Mesenchymal stem cell (in vitro differentiated cells and primary cell): ENCODE measurements at regions not wholly inside any gene's neighbourhood (a gene's known extent, or its start where the extent isn't known, plus 50 kb on each side); places are given as distances from the start of the nearest gene placed in this dataset.
"Not testable (repeated sequence)": the region's sequence is repeated elsewhere in the genome, so short reads cannot be mapped to it uniquely, and the experiment has no call there.

ENCODE experiments used
- DNase-seq: peaks from one replicate; pipeline ENCODE4 v3.0.0-alpha.2; 2013
- H2AFZ ChIP-seq: one replicate; pipeline ENCODE4 v1.6.1; 2013; ENCODE audit warnings: low read depth, mild to moderate bottlenecking, control low read depth, inconsistent platforms, low read length, moderate library complexity
- H2AK5ac ChIP-seq: 2 replicates; pipeline ENCODE4 v1.6.1; 2013; ENCODE audit warnings: low read length, moderate library complexity, mild to moderate bottlenecking, inconsistent platforms; ENCODE audit not compliant: severe bottlenecking
- H2BK120ac ChIP-seq: one replicate; pipeline ENCODE4 v1.6.1; 2013; ENCODE audit warnings: low read depth, mild to moderate bottlenecking, inconsistent platforms, low read length, moderate library complexity
- H2BK12ac ChIP-seq, 2 experiments: one replicate each; pipeline ENCODE4 v1.6.1; 2013; ENCODE audit warnings: inconsistent platforms in 2 of 2, low read length in 2 of 2, mild to moderate bottlenecking in 2 of 2, moderate library complexity in 2 of 2, control low read depth in 1 of 2
- H2BK15ac ChIP-seq: one replicate; pipeline ENCODE4 v1.6.1; 2013; ENCODE audit warnings: mild to moderate bottlenecking, low read depth, inconsistent platforms; ENCODE audit not compliant: poor library complexity, severe bottlenecking
- H2BK5ac ChIP-seq: 2 replicates; pipeline ENCODE4 v1.6.1; 2013; ENCODE audit warnings: low read depth, mild to moderate bottlenecking, low read length, control low read depth, inconsistent platforms; ENCODE audit not compliant: poor library complexity, severe bottlenecking
- H3K14ac ChIP-seq, 2 experiments: one replicate each; pipeline ENCODE4 v1.6.1; 2013; ENCODE audit warnings: inconsistent platforms in 2 of 2, low read length in 2 of 2, control low read depth in 1 of 2, mild to moderate bottlenecking in 1 of 2, moderate library complexity in 1 of 2
- H3K18ac ChIP-seq, 2 experiments: one replicate each; pipeline ENCODE4 v1.6.1; 2013; ENCODE audit warnings: inconsistent platforms in 2 of 2, low read length in 2 of 2, control low read depth in 1 of 2, low read depth in 1 of 2, mild to moderate bottlenecking in 1 of 2
- H3K23ac ChIP-seq, 2 experiments: one replicate each; pipeline ENCODE4 v1.6.1; 2013; ENCODE audit warnings: inconsistent platforms in 2 of 2, low read length in 2 of 2, mild to moderate bottlenecking in 2 of 2, moderate library complexity in 2 of 2, control low read depth in 1 of 2
- H3K27ac ChIP-seq: 2 replicates; pipeline ENCODE4 v1.5.1; 2013; ENCODE audit warnings: mild to moderate bottlenecking, moderate library complexity, low read length, control low read depth, inconsistent platforms; ENCODE audit not compliant: poor library complexity, severe bottlenecking
- H3K27me3 ChIP-seq, 2 experiments: 2 replicates each; pipeline versions ENCODE4 v1.6.1 to v1.7.0; 2013; ENCODE audit warnings: low read length in 2 of 2, mild to moderate bottlenecking in 2 of 2, moderate library complexity in 2 of 2, control low read depth in 1 of 2, inconsistent platforms in 1 of 2; ENCODE audit not compliant: control insufficient read depth in 1 of 2, insufficient read depth in 1 of 2
- H3K36me3 ChIP-seq, 2 experiments: 2 replicates each; pipeline versions ENCODE4 v1.6.1 to v1.7.0; 2013; ENCODE audit warnings: low read length in 2 of 2, control low read depth in 1 of 2, inconsistent platforms in 1 of 2, low read depth in 1 of 2, mild to moderate bottlenecking in 1 of 2; ENCODE audit not compliant: insufficient read depth in 2 of 2, control insufficient read depth in 1 of 2
- H3K4ac ChIP-seq, 2 experiments: one replicate each; pipeline ENCODE4 v1.6.1; 2013; ENCODE audit warnings: inconsistent platforms in 2 of 2, low read length in 2 of 2, mild to moderate bottlenecking in 2 of 2, moderate library complexity in 2 of 2, control low read depth in 1 of 2, low read depth in 1 of 2
- H3K4me1 ChIP-seq: 2 replicates; pipeline ENCODE4 v1.6.1; 2013; ENCODE audit warnings: low read depth, low read length, control low read depth; ENCODE audit not compliant: control insufficient read depth, insufficient read depth
- H3K4me2 ChIP-seq: 2 replicates; pipeline ENCODE4 v1.6.1; 2013; ENCODE audit warnings: low read length, mild to moderate bottlenecking, inconsistent platforms; ENCODE audit not compliant: poor library complexity, severe bottlenecking
- H3K4me3 ChIP-seq, 2 experiments: 2 replicates each; pipeline versions ENCODE4 v1.5.1 to v1.7.0; 2013; ENCODE audit warnings: low read length in 2 of 2, mild to moderate bottlenecking in 2 of 2, control low read depth in 1 of 2, low read depth in 1 of 2; ENCODE audit not compliant: insufficient read depth in 1 of 2
- H3K79me1 ChIP-seq: replicated peaks from 2 replicates; pipeline ENCODE4 v1.6.1; 2013; ENCODE audit warnings: mild to moderate bottlenecking, control low read depth, low read length, inconsistent platforms; ENCODE audit not compliant: poor library complexity, severe bottlenecking
- H3K9ac ChIP-seq: 2 replicates; pipeline ENCODE4 v1.7.0; 2013; ENCODE audit warnings: mild to moderate bottlenecking, low read length, moderate library complexity
- H3K9me3 ChIP-seq: 2 replicates; pipeline ENCODE4 v1.7.0; 2013; ENCODE audit warnings: mild to moderate bottlenecking, low read length; ENCODE audit not compliant: control insufficient read depth
- H4K8ac ChIP-seq: one replicate; pipeline ENCODE4 v1.6.1; 2013; ENCODE audit warnings: inconsistent platforms, mild to moderate bottlenecking, low read length, moderate library complexity
- H4K91ac ChIP-seq: one replicate; pipeline ENCODE4 v1.6.1; 2013; ENCODE audit warnings: mild to moderate bottlenecking, low read length, inconsistent platforms
- WGBS: methylation state at CpG from one replicate; pipeline ENCODE4 v1.1.7; 2013; ENCODE audit warnings: mixed read lengths; 5-methylcytosine and 5-hydroxymethylcytosine counted together

GRCh38 chr14:105734241-105734640 lies 207.9 kb downstream of the TMEM121 start:
- not testable (repeated sequence) for H3K27ac ChIP-seq, H3K4me2 ChIP-seq, H2BK120ac ChIP-seq, H2BK15ac ChIP-seq, H3K79me1 ChIP-seq, H3K4ac ChIP-seq, H3K36me3 ChIP-seq, H2AK5ac ChIP-seq, H2AFZ ChIP-seq, H3K27me3 ChIP-seq, H3K9me3 ChIP-seq, H4K8ac ChIP-seq, H2BK12ac ChIP-seq, H3K4me3 ChIP-seq, H3K23ac ChIP-seq, H3K4me1 ChIP-seq, H3K9ac ChIP-seq, H3K18ac ChIP-seq, H4K91ac ChIP-seq, DNase-seq, H2BK5ac ChIP-seq, H3K14ac ChIP-seq
- WGBS: 66% methylated on average over 12 of the region's 14 CpGs

DNA sequence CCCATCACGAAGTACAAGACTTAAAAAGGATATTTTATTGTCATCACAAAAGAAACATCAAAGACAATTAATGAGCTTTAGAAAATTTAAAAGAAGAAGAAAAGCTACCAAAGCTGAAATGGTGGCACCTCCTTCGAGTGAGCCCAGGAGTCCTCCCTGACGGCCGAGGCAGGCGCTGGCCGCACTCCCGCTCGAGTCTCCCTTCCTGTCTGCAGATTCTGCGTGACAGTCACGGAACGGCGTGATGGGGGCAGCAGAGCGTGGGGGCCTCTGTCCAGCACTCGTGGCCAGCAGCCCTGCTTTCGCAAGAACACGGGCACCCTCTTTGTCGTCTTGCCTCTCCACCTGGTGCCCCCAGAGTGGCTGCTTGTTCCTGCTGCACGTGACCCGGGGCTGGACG lies 209.9 kb downstream of the TMEM121 start:
- not testable (repeated sequence) for H3K9ac ChIP-seq, H2AK5ac ChIP-seq, H2BK5ac ChIP-seq, H4K91ac ChIP-seq, H2AFZ ChIP-seq, H3K4ac ChIP-seq, H3K23ac ChIP-seq, H2BK12ac ChIP-seq, H3K4me1 ChIP-seq, DNase-seq, H3K4me3 ChIP-seq, H2BK15ac ChIP-seq, H3K18ac ChIP-seq, H3K36me3 ChIP-seq, H3K14ac ChIP-seq, H3K9me3 ChIP-seq, H3K4me2 ChIP-seq, H4K8ac ChIP-seq, H3K79me1 ChIP-seq, H3K27ac ChIP-seq, H2BK120ac ChIP-seq, H3K27me3 ChIP-seq
- 90% methylated on average over 8 of the region's 20 CpGs for WGBS

GRCh38 chr14:105737504-105738246 lies 211.3 kb downstream of the TMEM121 start:
- Histone ChIP-seq H3K4me1 (no peaks in the 10 kb centered on the region), H3K27me3 (no peaks in the 10 kb centered on the region), H3K14ac (no peak overlapping the region), H2BK12ac (no peak overlapping the region), H3K4me3 (no peak overlapping the region), H3K9ac (no peak overlapping the region), H3K18ac (no peak overlapping the region), H3K79me1 (no peaks in the 10 kb centered on the region), H4K91ac (no peak overlapping the region), H4K8ac (no peak overlapping the region), H3K23ac (no peak overlapping the region), H3K27ac (no peak overlapping the region), H2AK5ac (no peak overlapping the region), H2BK120ac (no peak overlapping the region), H2BK15ac (no peak overlapping the region), H2BK5ac (no peak overlapping the region), H3K9me3 (no peaks in the 10 kb centered on the region), H3K4me2 (no peak overlapping the region), H3K36me3 (no peaks in the 10 kb centered on the region), H3K4ac (no peak overlapping the region), H2AFZ (no peak overlapping the region)
- no peak for DNase-seq
- WGBS: 66% methylated on average over 12 of the region's 17 CpGs

- 89% methylated on average over 8 of the region's 8 CpGs for WGBS
- Histone ChIP-seq H3K4me2 (no peak overlapping the region), H2BK12ac (no peak overlapping the region), H2AK5ac (no peak overlapping the region), H3K4me1 (no peaks in the 10 kb centered on the region), H3K9ac (no peak overlapping the region), H3K18ac (no peak overlapping the region), H3K14ac (no peak overlapping the region), H3K4me3 (no peak overlapping the region), H3K27ac (no peak overlapping the region), H4K8ac (no peak overlapping the region), H3K79me1 (no peaks in the 10 kb centered on the region), H4K91ac (no peak overlapping the region), H3K36me3 (no peaks in the 10 kb centered on the region), H3K23ac (no peak overlapping the region), H3K4ac (no peak overlapping the region), H2BK15ac (no peak overlapping the region), H2BK5ac (no peak overlapping the region), H3K27me3 (no peaks in the 10 kb centered on the region), H3K9me3 (no peaks in the 10 kb centered on the region), H2AFZ (no peak overlapping the region), H2BK120ac (no peak overlapping the region)
- DNase-seq: no peak
Measured at GRCh38 chr14:105738638-105739037, 212.3 kb downstream of the TMEM121 start.
